Ishikawa (cell line): ENCODE measurements at regions not wholly inside any gene's neighbourhood (a gene's known extent, or its start where the extent isn't known, plus 50 kb on each side); places are given as distances from the start of the nearest gene placed in this dataset.

Experiments
- CEBPB ChIP-seq: IDR thresholded peaks from 2 replicates; pipeline ENCODE4 v1.6.1; 2012
- CREB1 ChIP-seq: IDR thresholded peaks from 2 replicates; pipeline ENCODE4 v1.6.1; 2012; ENCODE audit warnings: low read depth
- EGR1 ChIP-seq: IDR thresholded peaks from 2 replicates; pipeline ENCODE4 v1.6.1; 2012
- EP300 ChIP-seq: IDR thresholded peaks from 2 replicates; pipeline ENCODE4 v1.6.1; 2012; ENCODE audit warnings: borderline replicate concordance
- FOXM1 ChIP-seq: IDR thresholded peaks from 2 replicates; pipeline ENCODE4 v1.6.1; 2012; ENCODE audit warnings: low read depth, borderline replicate concordance
- MAX ChIP-seq: IDR thresholded peaks from 2 replicates; pipeline ENCODE4 v1.6.1; 2012
- NFIC ChIP-seq: IDR thresholded peaks from 2 replicates; pipeline ENCODE4 v1.6.1; 2012
- RAD21 ChIP-seq: IDR thresholded peaks from 2 replicates; pipeline ENCODE4 v1.6.1; 2012; ENCODE audit warnings: low read depth
- REST ChIP-seq: IDR thresholded peaks from 2 replicates; pipeline ENCODE4 v1.6.1; 2012; ENCODE audit warnings: low read depth, mild to moderate bottlenecking
- TAF1 ChIP-seq: IDR thresholded peaks from 2 replicates; pipeline ENCODE4 v1.6.1; 2012; ENCODE audit warnings: low read depth, mild to moderate bottlenecking
- TCF12 ChIP-seq: IDR thresholded peaks from 2 replicates; pipeline ENCODE4 v1.6.1; 2012; ENCODE audit warnings: low read depth
- TEAD4 ChIP-seq: IDR thresholded peaks from 2 replicates; pipeline ENCODE4 v1.6.1; 2012
- USF1 ChIP-seq: IDR thresholded peaks from 2 replicates; pipeline ENCODE4 v1.6.1; 2012
- YY1 ChIP-seq: IDR thresholded peaks from 2 replicates; pipeline ENCODE4 v1.6.1; 2012; ENCODE audit warnings: low read depth
- ZBTB7A ChIP-seq: IDR thresholded peaks from 2 replicates; pipeline ENCODE4 v1.6.1; 2012; ENCODE audit warnings: low read depth

GRCh38 chr1:105785021-105785420, 1271.5 kb upstream of the PRMT6 start:
- TF ChIP-seq REST (no peak), FOXM1 (no peak), RAD21 (no peak)

- peak; percentile 95 for TF ChIP-seq RAD21
- TF ChIP-seq TAF1: no peak
These were observed 1262.8 kb upstream of the PRMT6 start for GRCh38 chr1:105793536-105794146.

- TF ChIP-seq YY1 (no peak), MAX (no peak), USF1 (no peak), ZBTB7A (no peak), RAD21 (no peak), CREB1 (no peak), TEAD4 (no peak), TAF1 (no peak), FOXM1 (no peak), REST (no peak), EGR1 (no peak), TCF12 (no peak), CEBPB (no peak)
These were observed 1260.7 kb upstream of the PRMT6 start for GRCh38 chr1:105795741-105796140.

- TF ChIP-seq RAD21 (no peak), REST (no peak), MAX (no peak), CREB1 (no peak), USF1 (no peak)
These were observed 1225.8 kb upstream of the PRMT6 start for GRCh38 chr1:105830571-105831146.

- TF ChIP-seq RAD21 (no peak), CEBPB (no peak), EGR1 (no peak), FOXM1 (no peak), YY1 (no peak), EP300 (no peak), NFIC (no peak), USF1 (no peak), MAX (no peak), CREB1 (no peak), TEAD4 (no peak), REST (no peak)
These were observed 1218.4 kb upstream of the PRMT6 start for GRCh38 chr1:105838071-105838470.
